GM12875 (cell line): ENCODE measurements at regions not wholly inside any gene's neighbourhood (a gene's known extent, or its start where the extent isn't known, plus 50 kb on each side); places are given as distances from the start of the nearest gene placed in this dataset.

Experiments used
- H3K4me3 ChIP-seq: one replicate; pipeline ENCODE4 v1.5.1; 2011; ENCODE audit warnings: low read depth, low read length, control low read depth
- CTCF ChIP-seq: IDR thresholded peaks from 2 replicates; pipeline ENCODE4 v1.5.1; 2011; ENCODE audit warnings: low read depth, mild to moderate bottlenecking, control low read depth, inconsistent platforms, low read length, moderate library complexity, borderline replicate concordance; ENCODE audit not compliant: insufficient read depth

- TF ChIP-seq CTCF: no peak
- no peak overlapping the region for H3K4me3 ChIP-seq
Measured at GRCh38 chr2:120533625-120534024, 187.7 kb downstream of the INHBB start.

DNA sequence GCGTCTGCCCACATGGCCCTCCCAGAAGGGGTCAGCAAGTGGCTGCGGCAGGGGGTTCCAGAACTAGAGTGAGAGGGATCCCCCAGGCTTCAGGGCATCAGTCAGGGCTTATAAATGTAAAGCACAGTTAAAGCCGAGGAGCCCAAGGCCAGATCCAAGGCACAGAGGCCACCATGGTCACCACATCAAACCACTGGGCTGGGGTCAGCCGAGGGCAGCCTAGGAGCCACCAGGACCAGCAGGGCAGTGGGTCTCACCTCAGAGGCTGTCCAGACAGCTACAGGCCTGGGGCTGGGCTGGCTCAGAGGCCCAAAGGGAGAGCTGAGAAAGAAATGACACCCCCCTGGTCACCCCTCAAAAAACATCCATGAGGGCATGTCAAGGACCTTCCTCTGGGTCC, 188.5 kb downstream of the INHBB start:
- TF ChIP-seq CTCF: no peak
- H3K4me3 ChIP-seq: no peak overlapping the region

DNA sequence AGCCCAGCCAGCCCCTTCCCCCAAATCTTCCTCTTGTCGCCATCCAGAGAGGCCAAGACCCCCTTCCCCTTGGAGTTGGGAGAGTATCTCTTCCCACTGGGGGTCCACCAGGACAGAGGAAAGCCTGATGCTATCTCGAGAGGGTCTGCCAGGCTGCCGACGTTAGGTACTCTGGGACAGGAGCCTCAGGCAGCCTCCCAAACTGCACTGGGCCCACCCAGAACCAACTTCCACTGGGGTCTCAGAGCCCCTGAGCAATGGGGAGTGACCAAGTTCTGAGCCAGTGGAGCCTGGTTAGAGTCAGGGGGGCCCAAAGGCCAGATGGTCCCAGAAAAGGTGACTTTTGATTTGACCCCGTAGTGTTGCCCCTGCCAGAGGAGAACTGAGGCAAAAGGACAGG, 189.1 kb downstream of the INHBB start:
- no peak for TF ChIP-seq CTCF

GRCh38 chr2:120536141-120536540, 190.2 kb downstream of the INHBB start:
- H3K4me3 ChIP-seq: no peak overlapping the region
- TF ChIP-seq CTCF: no peak

More for the DNA sequence above, 189.1 kb downstream of the INHBB start:
- H3K4me3 ChIP-seq: no peak overlapping the region

DNA sequence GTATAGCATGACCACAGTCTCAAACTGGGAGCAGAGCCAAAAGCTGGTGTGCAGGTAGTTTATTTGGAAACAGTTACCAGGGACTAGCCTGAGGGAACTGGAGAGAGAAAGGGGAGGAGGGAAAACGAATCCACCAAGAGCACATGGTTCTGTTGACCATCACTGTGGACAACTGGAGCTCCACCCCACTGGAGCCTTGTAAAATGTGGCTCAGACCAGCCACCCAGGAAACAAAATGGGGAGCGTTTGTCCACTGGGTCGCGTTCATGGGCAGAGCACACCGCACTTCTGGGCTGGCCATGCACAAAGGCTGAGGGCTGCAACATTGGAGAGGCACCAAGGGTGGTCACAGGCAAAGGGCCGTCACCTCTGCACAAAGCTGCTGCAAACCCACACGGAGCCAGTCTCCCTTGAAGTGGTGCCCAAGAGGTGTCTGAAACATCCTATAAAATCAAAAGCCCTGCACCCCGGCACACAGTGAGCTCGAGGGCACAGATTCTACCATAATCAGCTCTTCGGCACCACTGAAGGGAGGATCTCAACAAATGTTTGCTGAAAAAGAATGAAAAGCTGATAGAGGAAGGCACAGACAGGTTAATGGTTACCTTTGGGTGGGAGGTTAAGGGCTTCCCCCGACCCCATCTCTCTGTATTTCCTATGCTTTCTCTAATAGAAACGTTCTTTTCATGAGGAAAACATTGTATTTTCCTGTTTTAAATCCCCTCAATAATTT, 192.9 kb downstream of the INHBB start:
- no peak for TF ChIP-seq CTCF
- H3K4me3 ChIP-seq: no peak overlapping the region

GRCh38 chr2:120539424-120539936, 193.5 kb downstream of the INHBB start:
- no peak for TF ChIP-seq CTCF
- H3K4me3 ChIP-seq: no peak overlapping the region

DNA sequence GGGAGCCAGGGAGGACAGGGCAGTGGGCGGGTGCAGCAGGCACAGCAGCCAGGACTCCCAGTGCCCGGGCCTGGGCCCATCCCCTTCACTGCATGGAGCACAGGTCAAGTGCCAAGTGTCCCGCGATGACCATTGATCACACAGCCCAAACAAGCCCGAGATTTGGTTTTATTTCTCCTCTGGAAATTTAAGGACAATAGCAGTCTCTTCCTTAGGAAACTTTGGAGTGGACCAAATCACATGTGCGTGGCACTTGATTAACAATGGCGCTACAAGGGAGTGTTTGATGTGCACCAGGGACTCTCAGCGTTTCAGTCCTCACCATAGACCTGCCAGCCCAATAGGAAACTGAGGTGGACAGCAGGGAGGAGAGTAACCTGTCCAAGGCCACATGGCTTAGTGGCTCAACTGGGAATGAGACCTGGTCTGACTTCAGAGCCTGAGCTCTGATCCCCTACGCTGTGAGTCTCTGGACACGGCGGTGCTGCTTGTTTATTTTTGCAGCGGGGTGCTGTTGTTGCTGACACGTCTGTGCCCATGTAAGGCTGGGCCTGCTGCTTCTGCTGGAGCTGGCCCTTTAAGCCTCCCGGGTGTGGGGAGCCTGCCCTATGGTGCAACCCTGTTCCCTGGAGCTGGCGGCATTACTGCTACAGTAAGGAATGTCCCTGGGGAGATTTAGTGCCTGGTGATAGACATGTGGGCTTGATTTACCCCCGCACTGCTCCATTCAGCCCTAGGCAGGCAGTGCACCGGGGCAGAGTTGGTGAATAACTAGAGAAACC, 194.2 kb downstream of the INHBB start:
- TF ChIP-seq CTCF: no peak
- no peak overlapping the region for H3K4me3 ChIP-seq
